HL-60/S4 treated with phorbol 12-myristate 13-acetate at 8.2 ng/mL for 4 days and 3 days (cell line): ENCODE measurements at regions not wholly inside any gene's neighbourhood (a gene's known extent, or its start where the extent isn't known, plus 50 kb on each side); places are given as distances from the start of the nearest gene placed in this dataset.
"Not testable (repeated sequence)": the region's sequence is repeated elsewhere in the genome, so short reads cannot be mapped to it uniquely, and the experiment has no call there.

ENCODE experiments used
- in situ Hi-C: fragments of 300-500 bp; cut with MboI; formaldehyde crosslinking; loops from 2 replicates; pipeline ENCODE4 v1.15.0; 2022; ENCODE audit warnings: low sequenced_read_pairs

DNA sequence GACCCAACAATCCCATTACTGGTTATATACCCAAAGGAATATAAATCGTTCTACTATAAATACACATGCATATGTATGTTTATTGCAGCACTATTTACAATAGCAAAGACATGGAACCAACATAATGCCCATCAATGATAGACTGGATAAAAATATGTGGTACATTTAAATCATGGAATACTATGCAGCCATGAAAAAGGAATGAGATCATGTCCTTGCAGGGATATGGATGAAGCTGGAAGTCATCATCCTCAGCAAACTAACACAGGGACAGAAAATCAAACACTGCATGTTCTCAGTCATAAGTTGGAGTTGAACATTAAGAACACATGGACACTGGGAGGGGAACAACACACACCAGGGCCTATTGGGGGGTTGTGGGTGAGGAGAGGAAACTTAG lies 741.8 kb downstream of the CDH18 start:
- in situ Hi-C loops, result not testable (repeated sequence)

DNA sequence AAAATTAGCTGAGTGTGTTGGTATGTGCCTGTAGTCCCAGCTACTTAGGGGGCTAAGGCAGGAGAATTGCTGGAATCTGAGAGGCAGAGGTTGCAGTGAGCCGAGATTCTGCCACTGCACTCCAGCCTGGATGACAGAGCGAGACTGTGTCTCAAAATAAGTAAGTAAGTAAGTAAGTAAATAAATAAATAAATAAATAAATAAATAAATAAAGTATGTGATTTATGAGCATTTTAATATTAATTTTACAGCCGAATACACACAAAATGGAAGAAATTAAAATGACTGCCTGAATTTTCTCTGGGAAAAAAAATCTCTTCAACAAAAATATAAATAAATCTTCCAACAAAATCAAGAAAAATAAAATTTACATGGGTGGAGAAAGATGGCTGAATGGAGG lies 740.7 kb downstream of the CDH18 start:
- in situ Hi-C loops, result no loop called here

DNA sequence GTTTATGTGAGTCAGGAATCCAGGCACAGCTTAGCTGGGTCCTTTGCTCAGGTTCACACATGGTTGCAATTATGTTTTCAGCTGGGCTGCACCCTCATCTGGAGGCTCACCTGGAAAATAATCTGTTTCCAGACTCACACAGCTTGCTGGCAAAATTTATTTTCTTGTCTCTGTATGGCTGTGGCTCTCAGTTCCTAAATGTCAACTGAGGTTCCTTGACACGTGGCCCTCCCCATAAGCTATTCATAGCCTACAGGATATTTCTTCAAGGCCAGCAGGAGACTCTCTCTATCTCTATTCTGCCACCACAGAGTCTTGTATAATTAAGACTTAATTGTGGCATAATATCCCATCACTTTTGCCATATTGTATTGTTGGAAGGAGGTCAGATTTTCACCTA lies 732.0 kb downstream of the CDH18 start:
- in situ Hi-C loops, result no loop called here

DNA sequence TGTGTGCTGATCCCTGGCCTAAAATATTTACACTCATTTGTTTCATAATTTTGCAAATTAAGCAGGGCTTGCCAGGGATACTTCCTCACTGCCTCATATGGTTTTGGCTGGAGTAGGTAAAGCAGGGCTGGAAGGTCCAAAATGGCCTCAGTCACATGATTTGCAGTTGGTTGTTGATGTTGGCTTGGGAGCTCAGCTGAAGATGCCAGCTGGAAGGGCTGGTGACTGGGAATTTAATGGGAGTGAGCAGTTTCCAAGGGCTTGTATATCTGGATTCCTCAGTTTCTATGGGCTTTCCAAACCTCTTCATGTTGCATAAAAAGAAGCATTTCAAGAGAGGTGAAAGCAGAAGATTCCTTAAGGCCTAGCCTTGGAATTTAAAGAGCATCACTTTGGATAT lies 729.3 kb downstream of the CDH18 start:
- in situ Hi-C loops, result no loop called here

DNA sequence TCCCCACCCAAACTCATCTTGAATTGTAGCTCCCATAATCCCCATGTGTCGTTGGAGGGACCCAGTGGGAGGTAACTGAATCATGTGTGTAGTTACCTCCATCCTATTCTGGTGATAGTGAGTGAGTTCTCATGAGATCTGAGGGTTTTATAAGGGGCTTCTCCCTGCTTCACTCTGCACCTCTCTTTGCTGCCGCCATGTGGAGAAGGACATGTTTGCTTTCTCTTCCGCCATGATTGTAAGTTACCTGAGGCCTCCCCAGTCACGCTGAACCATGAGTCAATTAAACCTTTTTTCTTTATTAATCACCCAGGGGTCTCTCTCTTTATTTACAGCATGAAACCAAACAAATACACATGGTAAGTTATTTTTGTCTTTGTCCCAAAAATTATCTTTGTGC lies 726.1 kb downstream of the CDH18 start:
- in situ Hi-C loops, result no loop called here

DNA sequence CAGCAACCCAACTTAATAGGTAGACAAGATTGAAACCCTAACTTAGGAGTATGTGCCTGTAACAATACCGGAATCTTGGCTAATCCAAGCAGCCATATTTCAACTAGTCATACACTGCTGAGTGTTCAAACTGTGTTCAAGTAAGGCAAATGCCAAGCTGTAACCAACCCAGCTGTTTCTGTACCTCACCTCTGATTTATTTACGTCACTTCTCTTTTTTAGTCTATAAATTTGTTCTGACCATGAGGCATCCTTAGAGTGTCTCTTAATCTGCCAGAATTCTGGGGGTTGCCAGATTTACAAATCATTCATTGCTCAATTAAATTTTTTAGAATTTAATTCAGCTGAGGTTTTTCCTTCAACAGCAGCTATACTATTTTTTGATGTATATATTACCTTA lies 723.2 kb downstream of the CDH18 start:
- in situ Hi-C loops, result no loop called here

DNA sequence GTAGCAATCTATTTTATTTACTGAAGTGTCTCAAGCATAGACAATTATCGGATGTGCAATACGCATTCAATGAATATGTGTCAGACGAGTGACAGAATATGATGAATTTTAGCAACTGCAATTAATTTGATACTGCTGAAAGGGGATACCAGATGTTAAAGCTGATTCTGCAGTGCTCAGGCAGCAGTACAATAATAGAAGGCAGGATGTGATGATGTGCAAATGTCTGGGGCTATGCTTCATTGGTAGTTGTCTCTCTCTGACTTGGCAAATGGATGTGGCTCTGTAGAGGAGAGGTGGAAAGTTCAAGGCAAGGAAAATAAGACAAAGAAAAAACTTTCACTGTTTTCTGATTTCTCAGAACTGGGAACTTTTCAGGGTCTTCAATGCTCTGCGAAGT lies 721.2 kb downstream of the CDH18 start:
- in situ Hi-C loops, result no loop called here

DNA sequence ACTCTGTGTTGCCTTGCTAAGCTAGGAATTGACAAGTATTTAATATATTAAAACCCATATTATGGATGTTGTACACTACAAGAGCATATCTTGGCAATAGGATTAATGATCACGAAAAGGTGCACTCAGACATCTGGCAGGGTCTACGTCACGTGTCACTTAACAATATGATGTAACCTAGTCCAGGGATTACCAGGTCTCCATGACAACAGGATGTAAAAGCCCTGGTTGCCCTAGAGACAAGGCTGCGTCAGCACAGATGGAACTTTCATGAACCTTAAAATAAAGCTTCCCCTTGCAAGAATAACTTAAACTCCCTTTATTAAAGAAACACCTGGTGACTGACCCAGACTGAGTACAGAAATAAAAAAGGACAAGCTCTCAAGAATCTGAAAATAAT lies 717.8 kb downstream of the CDH18 start:
- in situ Hi-C loops, result no loop called here

DNA sequence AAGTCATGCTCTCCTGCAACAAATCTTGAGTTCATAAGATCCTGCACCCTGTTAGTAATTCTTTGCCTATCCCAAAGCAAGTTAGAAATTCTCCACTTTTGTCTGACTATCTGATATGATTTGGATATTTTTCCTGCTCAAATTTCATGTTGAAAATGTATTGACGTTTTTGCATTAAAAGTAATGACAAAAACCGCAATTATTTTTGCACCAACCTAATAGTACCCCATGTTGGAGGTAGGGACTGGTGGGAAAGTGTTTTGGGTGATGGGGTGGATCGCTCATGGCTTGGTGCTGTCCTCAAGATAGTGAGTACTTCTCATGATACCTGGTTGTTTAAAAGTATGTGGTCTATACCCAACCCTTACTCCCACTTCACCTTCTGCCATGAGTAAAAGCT lies 713.4 kb downstream of the CDH18 start:
- in situ Hi-C loops, result no loop called here

DNA sequence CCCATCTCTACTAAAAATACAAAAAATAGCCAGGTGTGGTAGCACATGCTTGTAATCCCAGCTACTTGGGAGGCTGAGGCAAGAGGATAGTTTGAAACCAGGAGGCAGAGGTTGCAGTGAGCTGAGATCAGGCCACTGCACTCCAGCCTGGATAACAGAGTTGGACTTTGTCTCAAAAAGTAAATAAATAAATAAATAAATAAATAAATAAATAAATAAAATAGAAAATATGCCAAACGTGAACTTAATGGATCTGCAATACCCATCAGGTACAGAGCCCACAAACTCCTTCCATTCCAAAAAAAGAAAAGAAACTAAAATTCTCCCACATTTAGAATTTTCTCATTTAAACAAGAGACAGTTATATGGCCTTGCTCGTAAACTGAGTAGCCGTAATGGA lies 702.7 kb downstream of the CDH18 start:
- in situ Hi-C loops, result no loop called here

DNA sequence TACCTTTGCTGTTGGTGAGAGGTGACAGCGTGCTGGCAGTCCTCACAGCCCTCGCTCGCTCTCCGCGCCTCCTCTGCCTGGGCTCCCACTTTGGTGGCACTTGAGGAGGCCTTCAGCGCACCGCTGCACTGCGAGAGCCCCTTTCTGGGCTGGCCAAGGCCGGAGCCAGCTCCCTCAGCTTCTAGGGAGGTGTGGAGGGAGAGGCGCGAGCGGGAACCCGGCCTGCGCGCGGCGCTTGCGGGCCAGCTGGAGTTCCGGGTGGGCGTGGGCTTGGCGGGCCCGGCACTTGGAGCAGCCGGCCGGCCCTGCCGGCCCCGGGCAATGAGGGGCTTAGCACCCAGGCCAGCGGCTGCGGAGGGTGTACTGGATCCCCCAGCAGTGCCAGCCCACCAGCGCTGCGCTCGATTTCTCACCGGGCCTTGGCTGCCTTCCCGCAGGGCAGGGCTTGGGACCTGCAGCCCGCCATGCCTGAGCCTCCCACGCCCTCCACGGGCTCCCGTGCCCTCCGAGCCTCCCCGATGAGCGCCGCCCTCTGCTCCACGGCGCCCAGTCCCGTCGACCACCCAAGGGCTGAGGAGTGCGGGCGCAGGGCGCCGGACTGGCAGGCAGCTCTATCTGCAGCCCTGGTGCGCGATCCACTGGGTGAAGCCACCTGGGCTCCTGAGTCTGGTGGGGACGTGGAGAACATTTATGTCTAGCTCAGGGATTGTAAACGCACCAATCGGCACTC lies 700.3 kb downstream of the CDH18 start:
- in situ Hi-C loops, result not testable (repeated sequence)

DNA sequence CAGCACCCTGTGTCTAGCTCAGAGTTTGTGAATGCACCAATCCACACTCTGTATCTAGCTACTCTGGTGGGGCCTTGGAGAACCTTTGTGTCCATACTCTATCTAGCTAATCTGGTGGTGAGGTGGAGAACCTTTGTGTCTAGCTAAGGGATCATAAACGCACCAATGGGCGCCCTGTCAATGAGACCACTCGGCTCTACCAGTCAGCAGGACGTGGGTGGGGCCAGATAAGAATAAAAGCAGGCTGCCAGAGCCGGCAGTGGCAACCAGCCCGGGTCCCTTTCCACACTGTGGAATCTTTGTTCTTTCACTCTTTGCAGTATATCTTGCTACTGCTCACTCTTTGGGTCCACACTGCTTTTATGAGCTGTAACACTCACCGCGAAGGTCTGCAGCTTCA lies 699.7 kb downstream of the CDH18 start:
- in situ Hi-C loops, result not testable (repeated sequence)

DNA sequence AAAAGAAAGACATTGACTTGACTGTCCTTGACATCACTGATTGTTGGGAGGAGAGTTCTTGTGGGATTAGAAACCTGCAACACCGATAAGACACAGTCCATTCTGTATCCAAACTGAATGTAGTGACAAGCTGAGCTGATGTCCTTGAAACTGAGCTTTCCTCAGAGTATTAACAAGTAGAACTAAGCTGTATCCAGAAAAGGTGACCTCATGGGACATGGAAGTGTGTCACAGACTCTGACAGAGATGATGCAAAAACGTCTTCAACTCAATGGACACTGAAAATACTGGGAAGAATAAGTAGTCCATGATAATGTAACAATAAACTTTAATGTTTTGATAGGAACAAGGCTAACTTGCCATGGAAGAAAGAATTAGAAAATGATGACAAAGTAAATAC lies 690.1 kb downstream of the CDH18 start:
- in situ Hi-C loops, result no loop called here

DNA sequence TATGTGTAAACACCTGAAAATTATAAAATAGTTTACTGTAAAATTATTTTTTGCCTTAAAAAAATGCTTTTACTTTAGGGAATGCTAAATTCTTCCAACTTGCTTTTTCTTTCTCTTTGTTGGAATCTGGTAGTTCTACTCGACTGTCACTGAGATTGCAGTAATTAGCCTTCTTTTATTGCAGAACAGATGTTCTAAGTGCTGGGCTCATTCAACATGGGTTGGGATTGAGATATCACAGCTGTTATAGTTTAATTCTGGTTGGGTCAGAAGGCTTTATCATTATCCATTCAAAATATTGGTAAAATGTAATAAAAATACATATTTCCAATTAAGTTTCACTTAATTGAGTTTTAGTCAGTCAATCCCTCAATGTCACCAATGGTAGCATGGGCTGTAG lies 686.7 kb downstream of the CDH18 start:
- in situ Hi-C loops, result no loop called here

DNA sequence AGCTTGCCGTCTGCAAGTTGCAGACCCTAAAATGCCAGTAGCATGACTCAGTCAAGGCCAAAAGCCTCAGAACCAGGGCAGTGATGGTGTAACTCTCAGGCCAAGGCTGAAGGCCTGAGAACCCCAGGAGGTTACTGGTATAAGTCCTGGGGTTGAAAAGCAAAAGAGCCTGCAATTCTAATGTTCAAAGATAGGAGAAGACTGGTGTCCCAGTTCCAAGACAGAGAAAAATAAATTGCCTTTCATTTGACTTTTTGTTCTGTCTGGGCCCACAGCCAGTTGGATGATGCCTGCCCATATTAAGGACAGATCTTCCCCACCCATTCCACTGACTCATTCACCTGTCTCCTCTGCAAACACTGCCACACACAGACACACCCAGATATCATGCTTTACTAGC lies 673.2 kb downstream of the CDH18 start:
- in situ Hi-C loops, result no loop called here

DNA sequence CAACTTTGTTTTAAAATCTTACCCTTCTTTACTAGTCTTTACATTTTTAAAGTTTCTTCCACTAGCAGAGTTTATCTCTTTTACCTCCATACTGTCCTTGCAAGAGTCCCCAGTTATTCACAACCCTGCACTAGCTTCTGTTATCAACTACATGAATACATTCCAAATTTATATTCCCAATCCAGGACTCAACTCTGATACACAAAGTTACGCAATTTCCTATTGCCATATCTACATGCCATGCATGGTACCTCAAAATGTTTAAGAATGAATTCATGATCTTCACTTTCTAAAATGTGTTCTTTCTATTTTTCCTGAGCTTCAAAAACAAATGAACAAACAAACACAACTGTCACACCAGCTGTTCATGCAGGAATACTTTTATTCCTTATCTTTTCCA lies 668.7 kb downstream of the CDH18 start:
- in situ Hi-C loops, result no loop called here

DNA sequence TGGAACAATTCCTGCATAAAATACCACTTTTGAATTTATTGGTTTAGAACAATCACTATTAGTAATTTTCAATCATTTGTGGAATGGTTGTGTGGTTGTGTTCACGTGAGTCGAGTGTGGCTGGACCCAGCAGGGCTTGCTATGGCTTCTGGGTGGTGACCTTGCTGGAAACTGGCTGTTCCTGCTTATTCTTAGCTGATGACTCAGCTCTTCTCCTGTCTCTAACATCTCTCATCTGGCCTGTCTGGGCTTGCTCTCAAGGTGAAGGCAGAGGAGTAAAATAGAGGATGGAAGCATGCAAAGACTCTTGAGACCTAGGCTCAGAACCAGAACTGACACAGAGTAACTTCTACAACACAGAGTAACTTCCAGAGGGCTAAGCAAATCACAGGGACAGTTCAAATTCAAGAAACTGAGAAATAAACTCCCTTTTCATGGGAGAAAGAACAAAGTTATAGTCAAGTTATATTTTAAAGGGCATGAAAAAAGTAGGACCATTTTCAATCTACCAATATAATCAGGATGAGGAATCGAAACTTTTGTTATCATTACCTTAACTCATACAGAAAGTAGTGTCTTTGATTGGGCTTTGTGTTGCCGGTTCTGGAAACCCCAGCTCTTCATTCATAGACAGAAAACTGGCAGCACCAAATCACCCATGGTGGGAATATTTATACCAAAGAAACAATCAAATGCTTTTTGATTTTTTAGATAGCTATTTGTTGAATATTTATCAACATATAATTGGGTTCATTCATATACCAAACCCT lies 665.1 kb downstream of the CDH18 start:
- in situ Hi-C loops, result no loop called here

DNA sequence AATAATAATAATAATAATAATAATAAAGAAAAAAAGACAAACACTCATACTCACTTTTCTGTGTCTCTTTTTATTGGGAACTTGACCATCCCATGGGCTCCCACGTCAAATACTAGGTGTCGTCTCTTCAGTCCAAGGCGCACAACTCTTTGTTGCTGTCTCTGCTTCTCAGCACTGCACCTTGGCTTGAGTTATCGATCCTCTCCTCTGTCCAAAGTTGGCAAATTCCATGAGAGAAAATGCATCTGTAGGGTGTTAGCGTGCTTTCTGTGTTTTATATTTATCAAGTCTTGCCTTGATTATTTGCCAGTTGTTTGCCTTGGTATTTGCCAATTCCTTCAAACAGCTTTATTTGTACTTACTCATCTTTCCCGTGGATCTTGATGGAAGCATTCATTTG lies 653.7 kb downstream of the CDH18 start:
- in situ Hi-C loops, result no loop called here

DNA sequence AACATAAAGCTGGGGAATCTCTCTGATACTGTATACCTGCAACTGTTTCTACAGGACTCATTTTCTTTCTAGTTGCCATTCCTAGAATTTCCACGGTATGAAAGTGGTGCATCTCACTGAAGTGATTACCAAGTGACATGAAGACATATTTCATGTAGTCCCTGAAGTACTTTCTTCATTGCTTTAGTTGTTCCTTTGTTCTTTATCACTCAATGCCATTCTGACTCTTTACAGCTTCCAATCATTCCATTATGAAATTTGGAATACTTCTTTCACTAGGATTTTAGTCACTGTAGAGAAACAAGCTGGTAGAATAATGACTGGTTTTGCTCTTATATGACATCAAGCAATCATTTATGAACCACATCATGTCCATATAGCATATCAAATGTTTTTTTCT lies 645.1 kb downstream of the CDH18 start:
- in situ Hi-C loops, result no loop called here

DNA sequence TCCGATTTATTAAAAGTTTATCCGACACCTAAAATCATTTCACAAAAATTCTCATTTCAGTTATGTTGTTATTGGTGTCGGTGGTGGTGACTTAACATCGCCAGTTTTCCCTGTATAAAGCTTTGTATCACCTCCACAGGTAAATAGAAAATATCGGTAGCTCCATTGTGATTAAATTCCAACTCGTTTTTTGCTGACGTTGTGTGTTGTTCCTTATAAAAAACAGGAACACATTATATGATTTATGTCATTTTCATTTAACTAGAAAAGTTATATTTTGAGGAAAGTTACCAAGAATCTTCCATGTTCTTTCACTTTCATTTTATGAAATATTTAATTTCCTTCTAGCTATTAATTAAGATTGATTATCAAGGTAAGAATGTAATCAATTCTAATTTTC lies 635.9 kb downstream of the CDH18 start:
- in situ Hi-C loops, result no loop called here

DNA sequence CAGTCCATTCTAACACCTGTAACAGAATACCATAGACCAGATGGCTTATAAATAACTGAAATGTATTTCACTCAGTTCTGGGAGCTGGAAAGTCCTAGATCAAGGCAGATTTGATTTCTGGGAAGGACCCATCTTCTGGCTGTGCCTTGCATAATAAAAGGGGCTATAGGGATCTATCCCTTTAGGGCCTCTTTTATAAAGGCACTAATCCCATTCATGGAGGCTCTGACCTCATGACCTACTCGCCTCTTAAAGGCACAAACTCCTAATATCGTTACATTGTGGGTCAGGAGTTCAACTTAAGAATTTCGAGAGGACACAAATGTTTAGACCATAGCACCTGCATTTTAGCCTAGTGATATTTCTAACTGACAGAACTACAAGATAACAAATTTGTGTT lies 619.0 kb downstream of the CDH18 start:
- in situ Hi-C loops, result no loop called here

DNA sequence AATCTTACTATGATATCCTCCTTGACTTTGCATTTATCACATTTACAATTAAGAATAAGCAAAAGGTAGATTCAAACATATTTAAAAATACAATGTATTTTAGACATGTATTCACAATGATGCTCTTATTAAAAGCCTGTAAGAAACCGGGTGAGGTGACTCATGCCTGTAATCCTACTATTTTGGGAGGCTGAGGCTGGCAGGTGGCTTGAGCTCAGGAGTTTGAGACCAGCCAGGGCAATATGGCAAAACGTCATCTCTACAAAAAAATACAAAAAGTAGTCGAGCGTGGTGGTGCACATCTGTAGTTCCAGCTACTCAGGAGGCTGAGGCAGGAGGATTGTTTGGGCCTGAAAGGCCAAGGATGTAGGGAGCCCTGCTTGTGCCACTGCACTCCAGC lies 618.4 kb downstream of the CDH18 start:
- in situ Hi-C loops, result no loop called here
